ACC112 (cell line): ENCODE measurements at regions not wholly inside any gene's neighbourhood (a gene's known extent, or its start where the extent isn't known, plus 50 kb on each side); places are given as distances from the start of the nearest gene placed in this dataset.
"Not testable (repeated sequence)": the region's sequence is repeated elsewhere in the genome, so short reads cannot be mapped to it uniquely, and the experiment has no call there.

Experiments used
- H2AFZ ChIP-seq: fragments of 200-600 bp; sonication (generic); one replicate; pipeline ENCODE4 v1.6.0; 2017; ENCODE audit warnings: antibody characterized with exemption, low read length; ENCODE audit not compliant: unreplicated experiment
- H3K27ac ChIP-seq: fragments of 200-600 bp; sonication (generic); 2 replicates; pipeline ENCODE4 v1.5.1; 2014; ENCODE audit warnings: low read depth, mild to moderate bottlenecking, antibody characterized with exemption, low read length, moderate library complexity
- H3K27me3 ChIP-seq: fragments of 200-600 bp; sonication (generic); 2 replicates; pipeline ENCODE4 v1.6.1; 2014; ENCODE audit warnings: mild to moderate bottlenecking, antibody characterized with exemption, low read length, moderate library complexity, mixed read lengths; ENCODE audit not compliant: insufficient read depth
- H3K36me3 ChIP-seq: fragments of 200-600 bp; sonication (generic); 2 replicates; pipeline ENCODE4 v1.6.1; 2016; ENCODE audit warnings: mild to moderate bottlenecking, antibody characterized with exemption, low read length, moderate library complexity, mixed read lengths; ENCODE audit not compliant: insufficient read depth
- H3K4me1 ChIP-seq: fragments of 200-600 bp; sonication (generic); one replicate; pipeline ENCODE4 v1.6.1; 2016; ENCODE audit warnings: low read length, mixed read lengths; ENCODE audit not compliant: insufficient read depth, unreplicated experiment, control insufficient read depth
- H3K4me3 ChIP-seq: fragments of 200-600 bp; sonication (generic); 2 replicates; pipeline ENCODE4 v1.5.1; 2014; ENCODE audit warnings: mild to moderate bottlenecking, low read depth, low read length
- H3K79me2 ChIP-seq: fragments of 200-600 bp; sonication (generic); one replicate; pipeline ENCODE4 v1.6.0; 2016; ENCODE audit warnings: low read length; ENCODE audit not compliant: control insufficient read depth, unreplicated experiment, insufficient read depth

DNA sequence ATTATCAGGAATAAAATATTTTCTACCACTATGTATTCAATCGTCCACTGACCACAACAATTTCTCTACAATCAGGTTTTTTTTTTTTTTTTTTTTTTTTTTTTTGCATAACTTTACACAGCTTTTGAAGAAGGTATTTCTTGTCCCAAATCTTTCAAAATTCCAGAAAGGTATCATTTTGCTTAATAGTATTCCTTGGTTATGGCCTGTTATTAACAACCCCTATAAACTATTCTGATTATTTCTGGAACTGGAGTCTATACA lies 145.3 kb downstream of the ALX1 start:
- H3K4me3 ChIP-seq, result no peak overlapping the region
- H2AFZ ChIP-seq, result no peak overlapping the region
- H3K36me3 ChIP-seq, result no peaks in the 10 kb centered on the region
- no peaks in the 10 kb centered on the region for H3K79me2 ChIP-seq
- H3K4me1 ChIP-seq, result no peaks in the 10 kb centered on the region
- peaks cover 65% of the 10 kb centered on the region for H3K27me3 ChIP-seq
- no peak overlapping the region for H3K27ac ChIP-seq

DNA sequence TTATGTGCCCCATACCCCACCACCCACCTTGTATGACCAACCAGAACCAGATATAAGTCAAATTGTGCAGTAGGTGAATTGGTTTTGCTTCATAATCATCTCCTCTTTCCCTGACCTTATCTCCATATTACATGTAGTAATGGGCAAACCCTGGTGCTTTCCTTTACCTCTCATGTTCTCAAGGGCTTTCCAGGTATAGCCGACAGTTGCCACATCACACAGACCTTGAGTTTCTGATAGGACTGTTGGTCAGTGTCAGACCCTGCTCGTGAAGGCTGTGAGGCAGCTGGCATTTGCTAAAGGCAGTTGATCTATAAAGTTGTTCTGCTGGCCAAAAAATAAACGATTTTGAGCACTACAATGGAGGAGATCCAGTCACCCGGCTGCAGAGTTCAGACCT lies 145.9 kb downstream of the ALX1 start:
- H3K36me3 ChIP-seq, result no peaks in the 10 kb centered on the region

DNA sequence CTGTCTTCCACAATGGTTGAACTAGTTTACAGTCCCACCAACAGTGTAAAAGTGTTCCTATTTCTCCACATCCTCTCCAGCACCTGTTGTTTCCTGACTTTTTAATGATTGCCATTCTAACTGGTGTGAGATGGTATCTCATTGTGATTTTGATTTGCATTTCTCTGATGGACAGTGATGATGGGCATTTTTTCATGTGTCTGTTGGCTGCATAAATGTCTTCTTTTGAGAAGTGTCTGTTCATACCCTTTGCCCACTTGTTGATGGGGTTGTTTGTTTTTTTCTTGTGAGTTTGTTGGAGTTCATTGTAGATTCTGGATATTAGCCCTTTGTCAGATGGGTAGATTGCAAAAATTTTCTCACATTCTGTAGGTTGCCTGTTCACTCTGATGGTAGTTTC lies 153.1 kb downstream of the ALX1 start:
- not testable (repeated sequence) for H3K36me3 ChIP-seq, H3K79me2 ChIP-seq, H3K4me1 ChIP-seq, H2AFZ ChIP-seq, H3K4me3 ChIP-seq, H3K27ac ChIP-seq
- H3K27me3 ChIP-seq, result peaks cover 14% of the 10 kb centered on the region

More for the DNA sequence above, 145.9 kb downstream of the ALX1 start:
- no peak overlapping the region for H3K27ac ChIP-seq
- no peaks in the 10 kb centered on the region for H3K79me2 ChIP-seq
- H2AFZ ChIP-seq, result no peak overlapping the region
- H3K27me3 ChIP-seq, result peaks cover 58% of the 10 kb centered on the region
- H3K4me3 ChIP-seq, result no peak overlapping the region
- no peaks in the 10 kb centered on the region for H3K4me1 ChIP-seq

DNA sequence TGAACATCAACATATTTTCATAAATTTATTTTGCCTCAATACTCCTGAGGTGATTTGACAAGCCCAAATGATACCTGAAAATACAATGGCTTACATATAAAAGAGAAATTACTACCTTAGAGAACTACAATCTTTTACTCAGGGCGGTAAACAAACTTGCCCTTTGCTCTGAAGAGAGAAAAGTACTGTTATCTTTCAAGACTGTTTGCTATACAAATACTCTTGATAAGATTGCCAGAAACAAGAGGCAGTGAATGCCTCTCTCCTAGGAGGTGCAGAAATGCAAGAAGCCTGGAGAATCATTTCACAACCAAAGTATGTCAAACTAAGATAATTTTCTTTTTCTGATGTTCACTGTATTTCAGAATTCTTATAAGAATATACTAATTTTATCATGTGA lies 160.3 kb downstream of the ALX1 start:
- no peaks in the 10 kb centered on the region for H3K79me2 ChIP-seq
- peaks cover 26% of the 10 kb centered on the region for H3K27me3 ChIP-seq
- H3K4me1 ChIP-seq, result no peaks in the 10 kb centered on the region
- no peaks in the 10 kb centered on the region for H3K36me3 ChIP-seq
- H2AFZ ChIP-seq, result no peak overlapping the region
- no peak overlapping the region for H3K4me3 ChIP-seq
- H3K27ac ChIP-seq, result no peak overlapping the region

DNA sequence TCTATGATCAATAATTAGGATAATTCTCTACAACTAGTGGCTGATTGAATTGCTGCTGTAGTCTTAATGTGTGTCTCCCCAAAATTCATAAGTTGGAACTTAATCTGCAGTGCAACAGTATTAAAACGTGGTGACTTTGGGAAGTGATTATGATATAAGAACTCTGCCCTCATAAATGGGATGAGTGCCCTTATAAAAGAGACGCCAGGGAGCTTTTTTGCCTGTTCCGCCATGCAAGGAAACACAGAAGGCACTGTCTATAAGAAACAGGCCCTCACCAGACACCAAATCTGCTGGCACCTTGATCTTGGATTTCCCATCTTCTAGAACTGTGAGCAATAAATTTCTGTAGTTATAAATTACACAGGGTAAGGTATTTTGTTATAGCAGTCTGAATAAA lies 161.0 kb downstream of the ALX1 start:
- no peak overlapping the region for H2AFZ ChIP-seq
- no peak overlapping the region for H3K27ac ChIP-seq
- no peaks in the 10 kb centered on the region for H3K36me3 ChIP-seq
- H3K79me2 ChIP-seq, result no peaks in the 10 kb centered on the region
- H3K27me3 ChIP-seq, result peaks cover 34% of the 10 kb centered on the region
- no peaks in the 10 kb centered on the region for H3K4me1 ChIP-seq
- no peak overlapping the region for H3K4me3 ChIP-seq

DNA sequence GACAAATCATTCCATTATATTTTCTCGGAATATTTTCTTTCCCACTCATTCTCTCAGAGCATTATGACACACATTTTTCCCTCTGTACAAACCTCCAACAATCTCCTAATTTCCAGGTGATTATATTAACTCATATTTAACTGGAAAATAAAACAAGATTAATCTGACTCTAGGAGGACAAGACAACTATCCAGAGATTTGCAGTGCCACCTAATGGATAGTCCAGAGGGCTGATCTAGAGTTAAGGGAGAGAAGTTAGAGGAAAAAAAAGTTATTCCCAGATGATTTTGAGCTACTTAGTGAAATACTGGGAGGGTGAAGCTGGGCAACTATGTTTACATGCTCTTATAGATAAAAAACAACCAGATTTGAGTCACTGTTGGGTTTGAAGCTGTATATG lies 161.7 kb downstream of the ALX1 start:
- no peaks in the 10 kb centered on the region for H3K79me2 ChIP-seq

DNA sequence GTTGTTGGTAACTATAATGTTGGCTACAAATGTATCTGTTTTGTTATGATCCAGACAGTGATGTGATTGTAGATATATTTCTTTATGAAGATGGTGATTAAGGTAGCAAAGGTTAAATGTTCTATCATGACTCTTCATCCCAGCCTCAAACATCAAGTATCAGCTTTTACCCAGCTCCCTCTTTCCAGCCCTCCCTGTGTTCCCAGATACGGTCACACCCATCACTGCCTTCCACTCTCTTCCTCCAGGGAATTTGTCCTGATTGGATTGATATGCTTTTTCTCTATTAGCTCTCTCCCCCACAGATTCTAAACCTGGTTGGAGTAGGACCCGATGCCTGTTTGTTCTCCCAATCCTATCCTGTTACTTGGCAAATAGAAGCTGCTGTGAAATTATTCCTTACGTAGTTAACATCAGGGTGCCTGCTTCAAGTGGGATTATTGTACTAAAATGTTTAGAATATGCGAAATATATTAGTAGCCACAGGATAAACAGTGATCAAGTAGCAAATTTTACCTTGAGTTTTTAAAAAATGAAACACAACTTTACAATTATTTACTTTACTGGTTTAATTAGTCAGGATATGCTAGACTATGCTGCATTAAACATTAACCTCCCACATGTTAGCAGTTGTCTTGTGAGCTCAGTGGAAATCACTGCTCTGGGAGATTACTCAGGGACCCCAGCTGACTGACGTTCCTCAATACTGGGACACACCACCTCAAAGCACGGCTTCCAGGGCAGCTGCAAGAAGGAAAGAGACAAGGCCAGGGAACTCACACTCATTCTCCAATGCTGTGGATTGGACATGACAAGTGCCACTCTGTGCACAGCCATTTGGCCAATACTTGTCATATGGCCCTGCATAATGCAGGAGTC lies 165.3 kb downstream of the ALX1 start:
- no peaks in the 10 kb centered on the region for H3K36me3 ChIP-seq
- H3K27ac ChIP-seq, result no peak overlapping the region
- no peak overlapping the region for H3K4me3 ChIP-seq
- no peaks in the 10 kb centered on the region for H3K4me1 ChIP-seq
- no peaks in the 10 kb centered on the region for H3K79me2 ChIP-seq
- H3K27me3 ChIP-seq, result peaks cover 38% of the 10 kb centered on the region
- H2AFZ ChIP-seq, result no peak overlapping the region

More for the DNA sequence above, 161.7 kb downstream of the ALX1 start:
- Histone ChIP-seq H2AFZ (no peak overlapping the region), H3K36me3 (no peaks in the 10 kb centered on the region), H3K27me3 (peaks cover 41% of the 10 kb centered on the region), H3K27ac (no peak overlapping the region), H3K4me3 (no peak overlapping the region), H3K4me1 (no peaks in the 10 kb centered on the region)

DNA sequence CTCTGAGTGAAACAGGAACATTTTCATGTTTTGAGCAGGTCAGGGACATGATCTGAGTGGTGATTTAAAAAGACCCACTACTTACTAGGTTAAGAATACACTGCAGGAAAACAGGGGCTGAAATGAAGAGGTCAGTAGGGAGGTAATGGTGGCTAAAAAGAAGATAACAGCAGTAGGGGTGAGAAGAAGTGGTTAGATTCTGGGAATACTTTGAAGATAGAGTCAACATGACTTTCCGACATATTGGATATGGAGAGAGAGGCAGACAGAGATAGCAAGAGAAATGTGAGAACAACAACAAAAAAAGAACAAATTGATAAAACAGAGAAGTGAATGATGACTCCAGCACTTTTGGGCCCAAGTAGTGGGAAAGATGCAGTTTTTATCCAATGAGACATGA lies 168.0 kb downstream of the ALX1 start:
- H3K27ac ChIP-seq, result no peak overlapping the region
- H2AFZ ChIP-seq, result no peak overlapping the region
- H3K4me3 ChIP-seq, result no peak overlapping the region
- peaks cover 42% of the 10 kb centered on the region for H3K27me3 ChIP-seq
- no peaks in the 10 kb centered on the region for H3K79me2 ChIP-seq
- H3K36me3 ChIP-seq, result no peaks in the 10 kb centered on the region
- no peaks in the 10 kb centered on the region for H3K4me1 ChIP-seq

DNA sequence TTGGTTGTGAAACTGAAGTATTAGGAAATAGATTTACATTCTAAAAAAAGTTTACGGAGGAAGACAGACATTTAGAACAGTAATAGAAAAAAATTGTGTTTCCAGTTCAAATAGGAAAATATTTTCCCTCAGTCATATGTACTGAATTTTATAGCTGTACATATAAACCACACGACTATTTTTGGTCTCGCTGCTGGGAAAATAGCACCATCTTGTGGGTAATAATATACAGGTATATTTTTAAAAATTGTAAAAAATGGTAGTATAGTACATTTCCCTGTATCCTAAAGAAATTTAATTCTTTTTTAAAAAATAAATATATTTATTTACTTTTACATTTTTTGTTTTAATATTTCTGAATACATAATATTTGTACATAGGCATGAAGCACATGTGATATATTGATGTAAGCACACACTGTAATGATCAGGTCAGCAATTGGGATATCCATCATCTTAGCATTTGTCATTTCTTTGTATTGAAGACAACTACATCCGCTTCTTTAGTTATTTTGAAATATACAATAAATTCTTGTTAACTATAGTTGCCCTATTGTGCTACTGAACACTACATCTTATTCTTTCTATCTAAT lies 168.6 kb downstream of the ALX1 start:
- Histone ChIP-seq H3K36me3 (no peaks in the 10 kb centered on the region), H3K27ac (no peak overlapping the region), H3K79me2 (no peaks in the 10 kb centered on the region), H2AFZ (no peak overlapping the region), H3K4me3 (no peak overlapping the region), H3K27me3 (peaks cover 41% of the 10 kb centered on the region), H3K4me1 (no peaks in the 10 kb centered on the region)

DNA sequence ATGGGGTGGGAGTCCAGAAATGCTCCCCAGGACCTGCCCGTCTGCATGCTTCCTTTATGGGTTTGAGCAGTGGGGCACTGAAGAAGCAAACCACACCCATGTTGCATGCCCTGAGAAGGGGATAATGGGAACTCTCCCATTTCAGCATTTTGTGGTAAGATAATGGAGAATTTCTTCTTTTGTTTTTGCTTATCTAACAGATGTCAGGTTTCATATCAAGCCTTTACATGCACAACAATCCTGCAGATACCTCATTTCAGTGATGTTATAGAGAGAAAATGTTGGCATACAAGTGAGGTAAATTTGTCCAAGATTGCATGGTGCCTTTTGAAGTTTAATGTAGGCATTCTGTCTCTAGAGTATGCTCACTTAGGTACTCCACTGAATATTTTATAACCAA lies 177.0 kb downstream of the ALX1 start:
- Histone ChIP-seq H3K4me1 (no peaks in the 10 kb centered on the region), H2AFZ (no peak overlapping the region), H3K27ac (no peak overlapping the region), H3K27me3 (peaks cover 18% of the 10 kb centered on the region; the same call in 1 of the 2 replicates), H3K4me3 (no peak overlapping the region), H3K36me3 (no peaks in the 10 kb centered on the region), H3K79me2 (no peaks in the 10 kb centered on the region)

DNA sequence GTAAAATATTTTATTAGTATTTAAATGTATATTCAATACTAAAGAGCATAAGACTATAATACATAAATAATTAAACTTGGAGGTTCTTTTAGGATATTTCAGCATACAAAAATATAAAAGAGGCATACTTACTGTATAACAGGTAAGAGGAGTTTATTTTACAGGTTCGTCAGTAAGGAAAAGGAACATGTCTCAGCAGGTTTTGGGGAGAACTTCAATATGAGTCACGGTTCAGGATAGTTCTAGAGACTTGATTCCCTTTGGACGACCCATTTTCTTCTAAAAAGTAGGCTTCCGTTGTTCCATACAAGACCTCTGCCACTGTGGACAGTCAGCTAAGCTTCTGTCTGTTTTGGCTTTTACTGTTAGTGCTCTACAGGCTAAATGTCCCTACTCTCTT lies 181.1 kb downstream of the ALX1 start:
- no peak overlapping the region for H3K4me3 ChIP-seq
- no peak overlapping the region for H3K27ac ChIP-seq
- no peaks in the 10 kb centered on the region for H3K36me3 ChIP-seq
- peaks cover 5% of the 10 kb centered on the region for H3K4me1 ChIP-seq
- H2AFZ ChIP-seq, result no peak overlapping the region
- H3K27me3 ChIP-seq, result peaks cover 9% of the 10 kb centered on the region
- H3K79me2 ChIP-seq, result no peaks in the 10 kb centered on the region
